Kidney capillary endothelial cell (primary cell): ENCODE measurements at regions not wholly inside any gene's neighbourhood (a gene's known extent, or its start where the extent isn't known, plus 50 kb on each side); places are given as distances from the start of the nearest gene placed in this dataset.

Experiments used
- DNase-seq: peaks from one replicate; pipeline ENCODE4 v3.0.0-alpha.2; 2018; ENCODE audit warnings: low spot score

- DNase-seq: no peak
Measured at GRCh38 chr1:232244426-232244825, 385.5 kb downstream of the SIPA1L2 start.

GRCh38 chr1:232239998-232240397 lies 389.9 kb downstream of the SIPA1L2 start:
- no peak for DNase-seq

GRCh38 chr1:232239522-232239921 lies 390.4 kb downstream of the SIPA1L2 start:
- DNase-seq: no peak

- DNase-seq: no peak
Measured at GRCh38 chr1:232238009-232238408, 391.9 kb downstream of the SIPA1L2 start.

GRCh38 chr1:232227306-232227705 lies 402.6 kb downstream of the SIPA1L2 start:
- DNase-seq: no peak

- DNase-seq: peak; percentile 35
Measured at GRCh38 chr1:232226197-232226712, 403.7 kb downstream of the SIPA1L2 start.

GRCh38 chr1:232225336-232226131 lies 404.4 kb downstream of the SIPA1L2 start:
- DNase-seq: no peak

- no peak for DNase-seq
Measured at GRCh38 chr1:232223887-232224286, 406.0 kb downstream of the SIPA1L2 start.

- no peak for DNase-seq
Measured at GRCh38 chr1:232223183-232223708, 406.7 kb downstream of the SIPA1L2 start.

- no peak for DNase-seq
Measured at GRCh38 chr1:232222614-232223013, 407.3 kb downstream of the SIPA1L2 start.

GRCh38 chr1:232221802-232222499 lies 408.0 kb downstream of the SIPA1L2 start:
- no peak for DNase-seq

- DNase-seq: no peak
Measured at GRCh38 chr1:232218955-232219865, 410.7 kb downstream of the SIPA1L2 start.

GRCh38 chr1:232213928-232214327 lies 416.0 kb downstream of the SIPA1L2 start:
- no peak for DNase-seq

GRCh38 chr1:232212253-232212652 lies 417.7 kb downstream of the SIPA1L2 start:
- DNase-seq: no peak

- no peak for DNase-seq
Measured at GRCh38 chr1:232211149-232211548, 418.8 kb downstream of the SIPA1L2 start.

- DNase-seq: no peak
Measured at GRCh38 chr1:232209357-232209756, 420.6 kb downstream of the SIPA1L2 start.

GRCh38 chr1:232207073-232207866 lies 422.7 kb downstream of the SIPA1L2 start:
- DNase-seq: no peak

GRCh38 chr1:232204269-232204668 lies 425.7 kb downstream of the SIPA1L2 start:
- no peak for DNase-seq

- DNase-seq: no peak
Measured at GRCh38 chr1:232201024-232201423, 428.9 kb downstream of the SIPA1L2 start.

- DNase-seq: no peak
Measured at GRCh38 chr1:232196042-232196441, 433.9 kb downstream of the SIPA1L2 start.

- DNase-seq: no peak
Measured at GRCh38 chr1:232194424-232194823, 435.5 kb downstream of the SIPA1L2 start.
